LHCN-M2 (cell line): ENCODE measurements at regions not wholly inside any gene's neighbourhood (a gene's known extent, or its start where the extent isn't known, plus 50 kb on each side); places are given as distances from the start of the nearest gene placed in this dataset.
"Not testable (repeated sequence)": the region's sequence is repeated elsewhere in the genome, so short reads cannot be mapped to it uniquely, and the experiment has no call there.

Source experiments
- DNase-seq: peaks from one replicate; pipeline ENCODE4 v3.0.0-alpha.2; 2012; ENCODE audit warnings: low read depth

DNA sequence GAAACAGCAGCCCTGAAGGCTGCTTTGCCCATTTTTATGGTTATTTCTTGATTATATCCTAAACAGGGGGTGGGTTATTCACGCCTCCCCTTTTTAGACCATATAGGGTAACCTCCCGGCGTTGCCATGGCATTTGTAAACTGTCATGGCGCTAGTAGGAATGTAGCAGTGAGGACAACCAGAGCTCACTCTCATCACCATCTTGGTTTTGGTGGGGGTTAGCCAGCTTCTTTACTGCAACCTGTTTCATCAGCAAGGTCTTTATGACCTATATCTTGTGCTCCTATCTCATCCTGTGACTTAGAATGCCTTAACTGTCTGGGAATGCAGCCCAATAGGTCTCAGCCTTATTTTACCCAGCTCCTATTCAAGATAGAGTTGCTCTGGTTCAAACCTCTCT, 136.2 kb downstream of the DIRAS2 start:
- DNase-seq, result not testable (repeated sequence)

DNA sequence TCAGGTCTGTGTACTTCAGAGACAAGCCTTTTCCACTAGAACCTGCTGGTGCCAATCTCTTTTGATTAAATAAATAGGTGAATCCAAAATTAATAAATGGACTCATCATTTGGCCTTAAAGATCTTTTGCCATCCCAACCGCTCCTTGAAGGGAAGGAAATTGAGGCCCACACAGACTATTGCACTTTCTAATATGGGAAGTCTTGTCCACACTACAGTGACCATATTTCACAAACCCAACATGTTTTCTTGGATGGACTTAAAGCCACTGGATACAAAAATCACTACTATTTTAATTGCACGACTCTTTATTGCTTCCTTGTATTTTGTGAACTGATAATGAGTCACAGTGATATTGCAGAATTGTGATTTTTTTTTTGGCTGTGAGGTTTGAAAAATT, 135.0 kb downstream of the DIRAS2 start:
- no peak for DNase-seq

DNA sequence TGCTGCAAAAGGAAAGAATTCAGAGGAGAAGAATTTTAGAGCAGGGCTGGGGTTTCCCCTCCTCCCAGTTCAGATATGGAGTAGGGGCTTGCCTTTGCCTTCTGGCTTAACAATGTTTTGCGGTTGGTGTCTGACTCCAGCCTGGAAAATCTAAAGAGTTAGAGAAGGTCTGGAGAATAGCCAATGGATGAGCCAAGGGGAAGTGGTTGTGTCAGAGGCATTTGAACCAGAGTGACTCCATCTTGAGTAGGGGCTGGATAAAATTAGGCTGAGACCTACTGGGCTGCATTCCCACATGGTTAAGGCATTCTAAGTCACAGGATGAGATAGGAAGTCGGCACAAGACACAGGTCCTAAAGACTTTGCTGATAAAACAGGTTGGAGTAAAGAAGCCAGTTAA, 133.7 kb downstream of the DIRAS2 start:
- peak; percentile 3 for DNase-seq

DNA sequence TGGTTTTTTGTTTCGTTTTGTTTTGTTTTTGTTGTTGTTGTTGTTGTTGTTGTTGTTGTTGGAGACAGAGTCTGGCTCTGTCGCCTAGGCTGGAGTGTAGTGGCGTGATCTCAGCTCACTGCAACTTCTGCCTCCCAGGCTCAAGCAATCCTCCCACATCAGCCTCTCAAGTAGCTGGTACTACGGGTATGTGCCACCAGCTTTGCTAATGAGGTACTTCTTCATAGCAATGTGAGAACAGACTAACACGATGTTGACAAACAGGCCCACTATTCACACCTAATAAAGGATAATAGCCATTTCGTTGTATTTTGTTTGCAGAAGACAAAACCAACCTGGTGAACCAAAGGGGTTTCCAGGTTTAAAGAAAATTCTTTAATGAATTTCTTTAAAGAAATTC, 130.9 kb downstream of the DIRAS2 start:
- DNase-seq, result no peak

DNA sequence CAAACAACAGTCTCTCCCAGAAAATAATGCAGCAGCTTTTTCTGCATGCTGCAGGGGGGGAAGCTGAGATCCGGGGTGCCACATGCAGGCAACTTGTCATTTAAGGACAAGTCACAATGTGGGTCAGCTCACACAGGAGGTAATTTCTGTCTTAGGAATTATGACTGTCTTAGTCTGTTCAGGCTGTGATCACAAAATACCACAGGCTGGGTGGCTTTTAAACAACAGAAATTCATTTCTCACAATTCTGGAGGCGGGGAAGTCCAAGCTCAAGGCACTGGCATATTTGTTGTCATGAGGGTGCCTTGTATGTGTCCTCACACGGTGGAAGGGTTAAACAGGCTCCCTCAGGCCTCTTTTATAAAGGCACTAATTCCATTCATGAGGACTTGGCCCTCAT, 127.7 kb downstream of the DIRAS2 start:
- DNase-seq, result no peak

DNA sequence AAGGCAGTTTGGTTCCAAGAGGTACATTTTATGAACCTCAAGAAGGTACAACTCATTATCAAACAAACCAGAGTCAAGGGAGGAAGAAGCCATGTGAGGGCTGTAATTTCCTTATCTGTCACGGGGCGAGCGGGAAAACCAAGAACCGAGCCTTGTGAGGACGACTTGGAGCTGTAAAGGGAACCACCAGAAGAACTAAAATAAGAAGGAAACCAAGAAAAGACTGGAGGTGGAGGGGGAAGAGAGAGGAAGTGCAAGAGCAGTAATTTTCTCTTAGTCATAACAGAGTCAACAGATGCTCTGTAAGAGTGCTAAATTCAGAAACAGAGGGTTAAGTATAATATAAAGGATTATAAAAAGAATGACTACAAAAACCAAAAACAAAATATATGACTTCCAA, 127.1 kb downstream of the DIRAS2 start:
- no peak for DNase-seq

DNA sequence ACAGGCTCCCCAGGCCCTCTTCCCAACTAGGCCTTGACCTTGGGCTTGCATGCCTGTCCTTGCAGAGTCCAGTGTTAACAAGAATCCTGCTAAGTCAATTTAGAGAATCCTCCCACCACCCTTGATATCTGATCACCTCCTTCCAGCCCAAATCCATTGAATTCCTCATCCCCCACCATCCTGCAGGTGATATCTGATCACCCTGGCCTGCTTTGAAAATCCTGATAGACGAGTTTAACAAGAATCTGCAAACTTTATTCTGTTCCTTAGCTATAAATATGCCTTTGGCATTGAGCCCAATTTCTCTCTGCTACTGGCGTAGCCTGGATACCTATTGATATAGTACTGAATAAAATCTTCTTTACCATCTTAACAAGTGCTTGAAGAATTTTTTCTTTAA, 125.5 kb downstream of the DIRAS2 start:
- DNase-seq, result no peak

DNA sequence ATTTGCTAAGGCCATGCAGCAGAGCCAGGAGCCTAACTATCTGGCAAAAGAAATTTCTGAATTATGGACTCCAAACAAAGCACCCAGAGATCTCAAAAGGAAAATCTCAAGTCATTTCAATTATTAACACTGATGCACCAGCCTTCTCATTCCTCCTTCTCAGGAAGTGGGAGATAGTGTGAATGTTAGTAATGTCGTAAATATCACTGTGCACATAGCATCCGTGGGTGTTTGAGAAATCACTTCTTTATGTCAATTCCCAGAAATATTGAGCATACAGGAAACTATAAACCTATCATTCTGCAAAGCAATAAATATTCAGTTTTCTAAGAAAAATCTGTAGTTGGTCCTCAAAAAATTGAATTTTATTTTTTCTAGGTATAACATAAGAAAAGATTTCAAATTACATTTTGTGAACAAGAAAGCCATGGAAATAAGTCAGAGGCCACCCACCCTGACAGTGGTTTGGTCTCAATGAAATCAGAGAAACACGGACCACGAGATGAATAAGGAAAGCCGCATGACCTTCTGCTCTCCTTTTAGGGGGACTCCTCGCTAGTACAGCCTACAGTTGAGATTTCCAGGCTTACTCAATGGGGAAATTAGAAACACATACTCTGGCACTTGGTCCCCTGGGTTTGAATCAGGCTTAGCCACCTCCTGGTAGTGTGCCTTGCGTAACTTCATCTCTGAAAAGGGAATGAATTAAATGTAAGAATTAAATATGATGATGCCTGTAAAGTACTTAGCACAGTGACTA, 120.6 kb downstream of the DIRAS2 start:
- no peak for DNase-seq

DNA sequence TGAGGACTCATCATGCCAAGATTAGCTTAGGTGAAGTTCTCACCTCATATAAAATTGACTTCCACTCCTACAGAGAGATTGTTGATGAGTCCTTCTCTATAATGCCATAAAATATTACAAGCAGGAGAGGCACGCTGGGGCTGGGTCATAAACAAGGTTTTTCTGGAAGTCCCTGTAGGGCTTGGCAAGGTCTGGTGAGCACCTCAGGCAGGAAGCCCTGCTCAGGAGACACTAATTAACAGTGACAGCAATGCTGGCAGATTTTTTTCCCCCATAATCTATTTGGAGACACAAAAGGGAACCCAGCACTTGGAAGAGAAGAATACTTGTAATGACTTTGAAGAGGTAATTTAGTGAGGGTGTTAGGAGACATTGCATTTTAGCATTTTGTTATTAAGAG, 118.7 kb downstream of the DIRAS2 start:
- DNase-seq, result no peak

DNA sequence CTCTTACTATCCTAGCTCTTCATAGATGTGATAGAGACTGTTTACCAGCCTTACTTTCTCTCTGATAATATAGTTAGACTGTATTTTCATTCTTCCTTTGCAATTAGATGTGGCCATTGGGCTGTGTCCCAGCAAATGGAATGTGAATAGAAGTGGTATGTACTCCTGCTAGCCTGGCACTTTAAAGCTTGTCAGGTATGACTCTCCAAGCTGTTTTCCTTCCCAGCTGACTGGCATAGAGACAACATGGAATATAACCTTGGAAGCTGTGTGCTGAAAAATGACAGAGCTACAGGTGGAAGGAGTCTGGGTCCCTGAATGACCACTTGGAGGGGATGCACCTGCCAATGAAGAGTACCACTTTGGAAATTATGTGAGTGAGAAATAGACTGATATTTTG, 116.2 kb downstream of the DIRAS2 start:
- no peak for DNase-seq

DNA sequence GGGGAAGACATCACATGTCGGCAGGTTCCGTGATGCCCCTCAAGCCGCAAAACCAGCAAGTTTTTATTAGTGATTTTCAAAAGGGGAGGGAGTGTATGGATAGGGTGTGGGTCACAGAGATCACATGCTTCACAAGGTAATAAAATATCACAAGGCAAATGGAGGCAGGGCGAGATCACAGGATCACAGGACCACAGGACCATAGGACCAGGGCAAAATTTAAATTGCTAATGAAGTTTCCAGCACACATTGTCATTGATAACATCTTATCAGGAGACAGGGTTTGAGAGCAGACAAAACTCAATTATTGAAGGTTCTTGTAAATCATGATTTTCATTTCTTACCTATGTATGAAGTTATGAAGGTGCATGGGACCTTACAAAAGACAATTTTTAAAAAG, 106.5 kb downstream of the DIRAS2 start:
- DNase-seq, result not testable (repeated sequence)

DNA sequence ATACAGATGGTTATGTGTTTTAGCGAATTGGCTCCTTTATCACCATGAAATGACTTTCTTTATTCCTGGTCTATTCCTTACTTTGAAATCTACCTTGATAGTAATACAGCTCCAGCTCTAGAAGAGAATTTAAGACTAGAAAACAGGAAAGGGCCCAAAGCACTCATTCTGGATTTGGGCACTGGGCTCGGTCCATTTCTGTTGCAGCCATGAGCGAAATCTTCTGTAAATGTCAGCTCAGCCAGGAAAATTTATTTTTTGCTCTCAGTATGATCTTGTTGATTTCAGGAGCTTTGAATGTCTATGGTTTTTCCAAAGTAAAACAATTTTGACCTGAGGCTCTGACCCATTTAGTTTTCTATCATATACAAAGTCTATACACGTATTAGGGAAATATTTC, 104.1 kb downstream of the DIRAS2 start:
- DNase-seq, result no peak

DNA sequence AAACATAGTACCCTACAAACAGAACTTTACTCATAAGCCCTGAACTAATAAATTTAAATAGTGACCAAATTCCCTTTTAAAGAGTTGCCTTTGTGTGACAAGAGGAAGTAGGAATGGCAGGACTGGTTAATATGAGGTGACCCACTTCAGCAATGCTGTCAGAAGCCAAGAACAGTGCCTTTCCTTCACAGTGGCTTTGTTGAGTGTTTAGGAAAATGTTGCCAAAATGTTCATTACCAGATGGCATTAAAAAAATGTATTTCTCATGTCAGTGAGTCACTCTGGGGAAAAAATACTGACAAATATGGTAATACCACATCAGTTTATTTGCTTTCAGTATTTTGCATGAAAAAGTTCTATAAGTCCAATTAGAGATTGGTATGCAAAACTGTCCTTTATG, 103.3 kb downstream of the DIRAS2 start:
- DNase-seq, result peak; percentile 5

DNA sequence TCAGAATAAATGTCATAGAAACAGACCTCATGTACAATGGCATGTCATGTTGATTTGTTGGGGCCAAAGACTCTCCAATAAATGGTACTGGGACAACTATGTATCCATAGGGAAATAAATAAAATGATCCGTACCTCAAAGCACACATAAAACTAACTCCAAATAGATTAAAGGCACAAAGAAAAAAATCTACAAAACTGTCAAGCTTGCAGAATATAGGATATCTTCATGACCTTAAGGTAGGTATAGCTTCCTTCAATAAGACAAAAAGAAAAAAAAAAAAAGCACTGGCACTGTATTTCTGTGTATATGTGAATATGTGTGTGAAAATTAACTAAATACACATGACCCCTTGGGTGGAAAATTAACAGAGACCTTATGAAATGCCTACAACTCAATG, 101.9 kb downstream of the DIRAS2 start:
- no peak for DNase-seq

DNA sequence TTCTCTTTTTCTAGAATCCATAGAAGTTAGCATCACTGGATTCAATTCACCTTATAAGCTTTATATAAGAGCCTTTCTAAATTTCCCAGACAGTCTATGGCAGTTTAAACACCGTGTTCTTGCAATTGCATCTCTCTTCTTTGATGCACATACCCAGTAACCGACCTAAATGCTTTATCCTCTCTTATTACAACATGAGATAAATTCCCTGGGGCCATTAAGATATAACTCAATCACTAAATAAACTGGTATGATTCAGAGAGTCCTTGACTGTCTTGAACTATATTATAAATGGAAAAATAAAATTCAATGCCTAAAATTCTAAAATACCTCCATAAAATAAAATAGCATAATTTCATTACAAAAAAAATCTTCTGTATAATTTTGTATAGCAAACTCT, 98.1 kb downstream of the DIRAS2 start:
- DNase-seq, result peak; percentile 5

DNA sequence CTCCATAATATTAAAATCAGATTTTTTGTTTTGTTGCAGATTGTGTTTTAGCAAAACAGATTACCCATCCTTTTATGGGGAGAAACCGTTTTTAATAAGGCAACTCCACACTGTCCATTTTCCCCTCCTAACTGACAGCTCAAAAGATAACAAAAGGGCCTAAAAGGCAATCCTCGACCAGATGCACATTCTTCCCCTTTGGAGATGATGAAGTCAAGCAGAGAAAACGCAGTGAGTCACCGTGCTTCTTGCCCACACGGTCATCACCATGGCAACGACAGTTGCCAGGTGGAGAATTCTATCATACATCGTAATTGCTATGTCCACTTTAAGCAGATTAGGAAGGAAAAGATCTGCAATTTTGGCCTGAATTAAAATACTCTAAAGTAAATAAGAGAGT, 96.4 kb downstream of the DIRAS2 start:
- peak; percentile 96 for DNase-seq

DNA sequence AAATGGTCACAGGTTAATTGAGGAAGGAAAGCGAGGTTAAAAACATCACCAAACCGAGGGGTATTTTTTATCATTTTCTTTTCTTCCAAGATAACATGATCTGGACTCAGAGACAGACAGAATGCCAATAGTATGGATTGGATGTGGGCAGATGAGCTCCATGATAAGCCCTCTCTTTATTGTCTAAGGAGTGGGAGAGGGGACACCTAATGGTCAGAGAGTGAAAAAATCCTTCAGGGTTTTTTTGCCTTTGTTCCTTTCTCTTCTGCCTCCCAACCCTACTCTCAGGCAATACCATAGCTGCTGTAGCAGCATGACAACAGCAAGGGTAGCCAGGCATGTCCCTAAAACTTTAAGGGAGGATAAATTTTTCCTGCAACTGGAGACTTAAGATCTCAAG, 94.7 kb downstream of the DIRAS2 start:
- peak; percentile 5 for DNase-seq

DNA sequence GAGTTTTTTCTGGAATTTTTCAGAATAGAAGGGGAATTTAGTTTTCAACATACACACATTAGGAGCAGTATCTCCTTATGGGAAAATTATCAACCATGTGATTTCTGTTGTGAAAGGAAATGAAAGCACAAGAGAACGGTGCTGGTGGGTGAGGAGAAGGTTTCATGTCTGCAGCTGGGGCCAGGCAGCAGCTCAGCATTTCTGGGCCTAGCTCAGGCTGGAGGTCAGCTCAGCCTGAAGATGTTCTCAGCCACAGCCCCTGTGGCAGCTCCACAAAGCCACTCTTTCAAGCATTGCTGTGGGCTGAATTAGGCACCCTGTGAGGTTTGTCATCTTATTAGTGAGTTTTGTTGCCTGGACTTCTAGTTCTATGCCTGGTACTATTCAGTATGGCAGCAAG, 90.3 kb downstream of the DIRAS2 start:
- DNase-seq, result no peak

DNA sequence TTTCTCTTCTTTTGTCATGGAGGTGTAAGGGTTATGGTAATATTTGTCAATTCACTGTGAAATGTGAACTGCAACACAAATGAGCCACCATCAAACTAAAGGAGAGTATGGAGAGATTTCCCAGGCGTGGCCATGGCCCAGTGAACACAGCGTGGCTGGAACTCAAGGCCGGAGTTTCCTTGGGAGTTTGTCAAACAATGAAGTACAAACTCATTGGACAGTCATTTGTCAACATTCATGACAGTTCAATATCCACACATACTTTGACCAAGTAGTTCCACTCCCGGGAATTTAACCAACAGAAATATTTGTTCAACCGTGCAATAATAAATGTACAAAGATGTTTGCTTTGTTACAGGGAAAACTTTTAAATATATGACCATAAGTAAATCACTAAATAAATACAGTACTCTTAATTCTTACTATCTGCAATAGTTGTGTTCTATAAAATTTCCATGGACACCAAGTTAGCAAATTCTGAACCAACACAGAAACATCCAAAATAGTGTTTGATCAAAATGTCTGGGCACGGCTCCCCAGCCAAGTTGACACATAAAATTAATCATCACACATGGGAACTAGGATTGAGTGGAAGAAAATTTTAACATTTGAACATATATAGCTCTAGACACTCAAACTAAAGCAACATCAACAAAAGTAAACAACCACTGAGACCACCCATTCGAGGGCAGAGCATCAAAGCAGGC, 87.1 kb downstream of the DIRAS2 start:
- DNase-seq, result no peak

DNA sequence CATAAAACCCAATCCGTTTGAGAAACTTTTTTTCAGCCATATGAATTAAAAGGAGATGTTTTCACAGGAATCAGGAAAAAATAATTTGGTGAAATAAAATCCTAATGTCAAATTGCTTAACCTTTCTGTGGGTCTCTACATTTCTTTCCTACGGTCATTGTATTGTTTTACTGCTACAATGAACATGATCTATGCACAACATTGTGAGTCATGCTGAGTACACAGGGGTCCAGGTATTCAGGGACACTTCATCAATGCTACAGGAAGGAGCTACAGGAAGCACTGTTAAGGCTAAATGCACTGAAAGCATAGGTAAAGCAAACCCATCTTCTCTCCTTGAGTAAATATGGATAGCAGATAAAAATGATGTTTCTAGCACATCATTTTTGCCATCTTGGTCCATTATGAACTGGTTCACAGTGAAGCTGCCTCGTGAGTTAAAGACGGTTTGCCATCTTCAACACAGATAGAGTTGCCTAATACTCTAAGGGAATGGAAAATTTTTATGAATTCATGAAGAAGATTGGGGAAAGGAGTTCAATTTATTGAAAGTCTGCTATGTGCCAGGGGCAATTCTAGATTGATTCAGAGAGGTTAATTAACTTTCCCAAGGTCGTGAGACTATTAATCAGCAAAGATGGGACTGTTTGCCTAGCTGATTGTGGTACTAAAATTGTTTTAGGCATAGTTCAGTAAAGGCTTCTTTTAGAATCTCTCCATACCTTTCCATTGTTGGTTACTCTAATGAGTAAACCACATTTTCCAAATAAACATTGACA, 85.5 kb downstream of the DIRAS2 start:
- no peak for DNase-seq

DNA sequence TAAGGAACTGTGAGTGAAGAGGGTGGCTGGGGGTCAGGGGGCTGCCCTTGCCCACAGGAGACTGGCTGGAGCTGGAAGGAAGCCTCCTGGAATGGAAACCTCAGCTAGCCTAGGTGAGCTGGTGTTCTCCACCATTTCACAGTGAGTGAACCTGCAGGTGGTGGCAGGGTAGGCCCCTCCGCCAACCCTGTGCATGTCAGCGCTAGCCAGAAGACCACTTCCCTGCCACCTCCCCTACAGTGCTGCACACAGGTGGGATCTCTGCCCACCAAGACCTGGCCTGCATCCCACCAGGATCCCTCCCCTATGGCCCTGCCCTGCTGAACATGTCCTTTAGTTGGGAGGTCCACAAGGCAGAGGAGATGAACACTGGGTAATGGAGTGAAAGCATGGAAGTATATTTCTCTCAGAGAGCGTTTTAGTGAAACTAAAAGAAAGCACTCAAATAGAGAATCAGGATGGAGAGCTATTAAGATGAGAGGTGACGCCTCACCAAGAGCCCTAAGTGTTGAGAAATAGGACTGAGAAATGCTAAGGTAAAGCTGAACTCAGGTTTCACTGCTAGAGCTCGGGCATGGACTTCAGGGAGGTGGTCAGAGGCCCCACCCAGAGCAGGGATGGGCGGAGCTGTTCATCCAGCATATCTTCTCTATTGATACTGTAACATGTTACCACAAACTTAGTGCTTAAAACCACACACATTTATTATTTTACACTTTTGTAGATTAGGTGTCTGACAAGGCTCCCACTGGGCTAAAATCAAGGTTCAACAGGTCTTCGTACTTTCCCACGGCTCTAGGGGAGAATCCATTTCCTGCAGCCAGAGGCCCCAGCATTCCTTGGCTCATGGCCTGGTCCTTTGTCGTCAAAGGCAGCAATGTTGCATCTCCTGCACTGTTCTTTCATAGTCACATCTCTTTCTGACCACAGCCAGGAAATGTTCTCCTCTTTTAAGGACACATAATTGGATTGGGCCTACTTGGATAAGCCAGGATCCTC, 83.2 kb downstream of the DIRAS2 start:
- no peak for DNase-seq
